ENCODE measurements at regions not wholly inside any gene's neighbourhood (a gene's known extent, or its start where the extent isn't known, plus 50 kb on each side); places are given as distances from the start of the nearest gene placed in this dataset.

- no peak overlapping the region for H3K27ac ChIP-seq
- no peaks in the 10 kb centered on the region for H3K79me2 ChIP-seq (ENCODE audit: insufficient read depth, low read depth)
Measured at GRCh38 chr5:16995372-16995771, 59.3 kb upstream of the MYO10 start.

GRCh38 chr5:17000291-17000939 lies 64.3 kb upstream of the MYO10 start:
- no peaks in the 10 kb centered on the region for H3K4me1 ChIP-seq (ENCODE audit: low read depth, poor library complexity, severe bottlenecking)
- no peak overlapping the region for H3K27ac ChIP-seq
- no peak overlapping the region for H3K4me2 ChIP-seq
- no peaks in the 10 kb centered on the region for H3K36me3 ChIP-seq (ENCODE audit: insufficient read depth)
- H3K27me3 ChIP-seq (ENCODE audit: insufficient read depth, low read depth) = no peaks in the 10 kb centered on the region
- TF ChIP-seq, protein P1, sequence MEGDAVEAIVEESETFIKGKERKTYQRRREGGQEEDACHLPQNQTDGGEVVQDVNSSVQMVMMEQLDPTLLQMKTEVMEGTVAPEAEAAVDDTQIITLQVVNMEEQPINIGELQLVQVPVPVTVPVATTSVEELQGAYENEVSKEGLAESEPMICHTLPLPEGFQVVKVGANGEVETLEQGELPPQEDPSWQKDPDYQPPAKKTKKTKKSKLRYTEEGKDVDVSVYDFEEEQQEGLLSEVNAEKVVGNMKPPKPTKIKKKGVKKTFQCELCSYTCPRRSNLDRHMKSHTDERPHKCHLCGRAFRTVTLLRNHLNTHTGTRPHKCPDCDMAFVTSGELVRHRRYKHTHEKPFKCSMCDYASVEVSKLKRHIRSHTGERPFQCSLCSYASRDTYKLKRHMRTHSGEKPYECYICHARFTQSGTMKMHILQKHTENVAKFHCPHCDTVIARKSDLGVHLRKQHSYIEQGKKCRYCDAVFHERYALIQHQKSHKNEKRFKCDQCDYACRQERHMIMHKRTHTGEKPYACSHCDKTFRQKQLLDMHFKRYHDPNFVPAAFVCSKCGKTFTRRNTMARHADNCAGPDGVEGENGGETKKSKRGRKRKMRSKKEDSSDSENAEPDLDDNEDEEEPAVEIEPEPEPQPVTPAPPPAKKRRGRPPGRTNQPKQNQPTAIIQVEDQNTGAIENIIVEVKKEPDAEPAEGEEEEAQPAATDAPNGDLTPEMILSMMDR (conservative IDR thresholded peaks at IDR 0.05; ENCODE audit: low read depth, low read length) = no peak
- H4K20me1 ChIP-seq (ENCODE audit: insufficient read depth) = no peaks in the 10 kb centered on the region
- no peak overlapping the region for H3K4me3 ChIP-seq (IDR thresholded peaks at IDR 0.05; ENCODE audit: insufficient read depth, low read depth, low read length)
- no peak overlapping the region for H2AFZ ChIP-seq (ENCODE audit: low read depth)
- no peak overlapping the region for H3K9ac ChIP-seq
- H3K79me2 ChIP-seq (ENCODE audit: insufficient read depth, low read depth) = no peaks in the 10 kb centered on the region

More at GRCh38 chr5:16995372-16995771, 59.3 kb upstream of the MYO10 start:
- Histone ChIP-seq H3K4me2 (no peak overlapping the region), H3K9ac (no peak overlapping the region), H2AFZ (ENCODE audit: low read depth) (no peak overlapping the region), H3K4me3 (IDR thresholded peaks at IDR 0.05; ENCODE audit: insufficient read depth, low read depth, low read length) (no peak overlapping the region), H4K20me1 (ENCODE audit: insufficient read depth) (no peaks in the 10 kb centered on the region), H3K27me3 (ENCODE audit: insufficient read depth, low read depth) (no peaks in the 10 kb centered on the region), H3K36me3 (ENCODE audit: insufficient read depth) (no peaks in the 10 kb centered on the region), H3K4me1 (ENCODE audit: low read depth, poor library complexity, severe bottlenecking) (peaks cover 14% of the 10 kb centered on the region)
- TF ChIP-seq, protein P1 (conservative IDR thresholded peaks at IDR 0.05; ENCODE audit: low read depth, low read length) = no peak

GRCh38 chr5:17001428-17001827 lies 65.3 kb upstream of the MYO10 start:
- Histone ChIP-seq H3K4me1 (ENCODE audit: low read depth, poor library complexity, severe bottlenecking) (no peaks in the 10 kb centered on the region), H3K27me3 (ENCODE audit: insufficient read depth, low read depth) (no peaks in the 10 kb centered on the region), H2AFZ (ENCODE audit: low read depth) (no peak overlapping the region), H3K27ac (no peak overlapping the region), H4K20me1 (ENCODE audit: insufficient read depth) (no peaks in the 10 kb centered on the region), H3K36me3 (ENCODE audit: insufficient read depth) (no peaks in the 10 kb centered on the region), H3K4me2 (no peak overlapping the region), H3K79me2 (ENCODE audit: insufficient read depth, low read depth) (no peaks in the 10 kb centered on the region), H3K9ac (no peak overlapping the region), H3K4me3 (IDR thresholded peaks at IDR 0.05; ENCODE audit: insufficient read depth, low read depth, low read length) (no peak overlapping the region)
- TF ChIP-seq, protein P1 (conservative IDR thresholded peaks at IDR 0.05; ENCODE audit: low read depth, low read length) = no peak

GRCh38 chr5:17004441-17005106 lies 68.5 kb upstream of the MYO10 start:
- no peak overlapping the region for H3K4me3 ChIP-seq (IDR thresholded peaks at IDR 0.05; ENCODE audit: insufficient read depth, low read depth, low read length)

More at GRCh38 chr5:17004441-17005106, 68.5 kb upstream of the MYO10 start:
- Histone ChIP-seq H3K9ac (no peak overlapping the region), H3K36me3 (ENCODE audit: insufficient read depth) (no peaks in the 10 kb centered on the region), H3K79me2 (ENCODE audit: insufficient read depth, low read depth) (no peaks in the 10 kb centered on the region), H2AFZ (ENCODE audit: low read depth) (no peak overlapping the region), H3K4me1 (ENCODE audit: low read depth, poor library complexity, severe bottlenecking) (no peaks in the 10 kb centered on the region), H3K27me3 (ENCODE audit: insufficient read depth, low read depth) (no peaks in the 10 kb centered on the region), H3K27ac (no peak overlapping the region), H3K4me2 (no peak overlapping the region), H4K20me1 (ENCODE audit: insufficient read depth) (no peaks in the 10 kb centered on the region)
- TF ChIP-seq, protein P1 (conservative IDR thresholded peaks at IDR 0.05; ENCODE audit: low read depth, low read length) = no peak
